ENCODE measurements at regions not wholly inside any gene's neighbourhood (a gene's known extent, or its start where the extent isn't known, plus 50 kb on each side); places are given as distances from the start of the nearest gene placed in this dataset.

- TF ChIP-seq CTCF (IDR thresholded peaks at IDR 0.05; ENCODE audit: borderline replicate concordance, extremely low read depth, low read length, poor library complexity, severe bottlenecking) (no peak), EZH2 (IDR thresholded peaks at IDR 0.05; ENCODE audit: borderline replicate concordance, low read depth, low read length, severe bottlenecking) (no peak)
Observed at GRCh38 chr4:104971462-104971861, 175.2 kb upstream of the TET2 start.

All from DND-41 (cell line).